Stimulated activated CD8-positive, alpha-beta memory T cell treated with anti-CD3 and anti-CD28 coated beads, Interleukin-12 subunit alpha, Interleukin-12 subunit beta, amount 100 ng/mL, for 24 hours (primary cell): ENCODE measurements at regions not wholly inside any gene's neighbourhood (a gene's known extent, or its start where the extent isn't known, plus 50 kb on each side); places are given as distances from the start of the nearest gene placed in this dataset.

ENCODE experiments used
- DNase-seq: peaks from one replicate; pipeline ENCODE4 v3.0.0-alpha.2; 2020; ENCODE audit errors: extremely low read depth

DNA sequence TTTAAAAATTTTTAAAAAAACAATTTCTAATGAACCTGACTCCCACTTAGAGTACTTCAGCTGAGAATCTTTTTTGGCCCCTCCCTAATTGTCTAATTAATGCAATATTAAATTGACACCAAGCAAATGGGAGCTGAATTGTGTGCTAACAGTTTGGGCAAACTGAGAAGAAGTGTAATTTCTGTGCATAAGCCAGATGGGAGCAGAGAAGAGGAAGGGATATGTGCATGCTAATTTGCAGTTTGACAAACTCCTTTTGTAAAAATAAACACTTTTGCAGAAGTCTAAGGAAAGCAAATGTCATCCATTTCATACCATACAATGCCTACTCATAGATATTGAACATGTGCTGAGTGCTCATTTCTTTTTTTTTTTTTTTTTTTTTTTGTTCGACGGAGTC, 332.0 kb downstream of the CYRIA start:
- DNase-seq, result no peak

- DNase-seq, result no peak
Observed at GRCh38 chr2:16332681-16333557, 332.7 kb downstream of the CYRIA start.

DNA sequence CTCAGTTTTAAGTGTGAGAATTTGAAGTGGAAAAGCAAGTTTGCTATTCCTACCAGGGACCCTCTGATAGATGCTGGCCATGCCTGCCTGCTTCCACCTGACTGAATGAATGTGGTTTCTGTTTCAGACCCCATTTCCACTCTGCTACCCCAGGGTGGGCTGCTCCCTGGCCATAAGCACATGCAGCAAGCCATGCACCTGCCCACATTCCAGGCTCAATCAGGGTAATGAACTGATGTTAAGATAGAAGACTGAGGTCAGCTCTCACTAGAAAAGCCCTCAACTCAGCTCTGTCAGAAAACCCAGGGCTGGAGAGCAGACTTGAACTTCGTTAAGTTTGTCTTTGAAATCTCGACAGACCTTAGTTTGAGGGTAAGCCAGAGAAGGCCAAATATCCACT, 333.9 kb downstream of the CYRIA start:
- no peak for DNase-seq

- DNase-seq, result no peak
Observed at GRCh38 chr2:16330982-16331381, 334.7 kb downstream of the CYRIA start.

DNA sequence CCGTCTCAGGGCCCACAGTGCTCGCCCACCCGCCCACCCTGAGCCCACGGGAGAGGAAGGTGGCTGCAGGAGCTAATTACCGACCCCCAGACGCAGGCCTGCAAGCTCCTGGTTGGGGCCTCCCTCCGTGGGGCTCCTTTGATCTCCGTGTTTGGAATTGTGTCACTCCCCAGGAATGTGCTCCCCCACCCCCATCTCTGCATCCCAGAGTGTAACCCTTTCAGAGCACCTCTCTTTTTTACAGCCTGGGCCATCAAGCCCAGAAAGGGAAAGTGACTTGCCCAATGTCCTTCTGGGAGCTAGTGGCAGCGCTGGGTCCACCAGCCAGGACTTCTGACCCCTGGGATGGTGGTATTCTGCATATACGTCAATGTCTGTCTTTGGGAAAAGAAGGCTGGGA, 335.1 kb downstream of the CYRIA start:
- no peak for DNase-seq

DNA sequence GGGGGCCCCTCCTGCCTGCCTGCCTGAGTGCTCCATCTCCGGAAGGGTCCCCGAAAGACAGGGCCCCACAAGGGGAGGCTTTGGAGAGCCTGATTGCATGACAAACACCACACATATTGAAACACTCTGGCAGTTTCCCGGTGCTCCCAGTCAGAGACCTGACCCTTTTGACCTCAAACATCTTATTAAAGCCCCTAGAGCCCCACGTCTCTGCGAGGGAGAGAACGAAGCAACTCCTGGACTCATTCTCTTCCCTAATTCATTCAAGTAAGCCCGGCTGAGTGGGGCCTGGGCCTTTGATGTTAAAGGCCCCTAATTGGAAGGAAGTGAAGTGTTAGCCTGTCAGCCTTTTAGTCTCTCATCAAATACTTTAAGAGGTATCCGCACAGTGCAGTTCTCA, 335.6 kb downstream of the CYRIA start:
- DNase-seq, result no peak

GRCh38 chr2:16329421-16329820, 336.2 kb downstream of the CYRIA start:
- no peak for DNase-seq

GRCh38 chr2:16328521-16329190, 337.0 kb downstream of the CYRIA start:
- DNase-seq, result no peak

GRCh38 chr2:16327326-16327725, 338.3 kb downstream of the CYRIA start:
- DNase-seq, result no peak

DNA sequence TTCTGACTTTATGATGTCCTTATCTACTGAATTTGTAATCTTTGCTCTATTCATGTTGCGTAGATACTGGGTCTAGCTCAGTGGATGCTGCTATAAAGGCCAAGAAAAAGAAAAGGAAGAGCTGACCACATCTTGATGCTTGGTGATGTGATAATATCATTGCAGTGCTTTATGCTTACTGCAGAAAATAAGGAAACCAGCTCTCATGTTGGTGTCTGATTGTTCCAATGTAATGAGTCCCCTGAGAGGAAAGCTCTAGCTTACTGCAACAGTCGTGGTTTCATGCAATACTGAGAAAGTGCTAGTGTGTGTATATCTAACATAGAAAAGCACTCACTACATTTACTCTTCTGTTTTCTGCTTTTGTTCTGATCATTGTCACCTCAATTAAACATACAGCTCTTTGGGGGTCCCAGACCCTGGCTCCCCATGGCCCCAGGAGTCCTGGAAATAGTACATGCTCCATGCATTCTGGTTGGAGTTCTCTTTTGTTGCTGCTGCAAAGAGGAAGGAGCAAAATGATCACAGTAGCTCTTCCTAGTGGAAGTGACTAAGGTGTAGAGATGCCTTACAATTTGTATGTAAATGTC, 338.8 kb downstream of the CYRIA start:
- DNase-seq, result no peak

GRCh38 chr2:16325976-16326510, 339.6 kb downstream of the CYRIA start:
- DNase-seq, result no peak

DNA sequence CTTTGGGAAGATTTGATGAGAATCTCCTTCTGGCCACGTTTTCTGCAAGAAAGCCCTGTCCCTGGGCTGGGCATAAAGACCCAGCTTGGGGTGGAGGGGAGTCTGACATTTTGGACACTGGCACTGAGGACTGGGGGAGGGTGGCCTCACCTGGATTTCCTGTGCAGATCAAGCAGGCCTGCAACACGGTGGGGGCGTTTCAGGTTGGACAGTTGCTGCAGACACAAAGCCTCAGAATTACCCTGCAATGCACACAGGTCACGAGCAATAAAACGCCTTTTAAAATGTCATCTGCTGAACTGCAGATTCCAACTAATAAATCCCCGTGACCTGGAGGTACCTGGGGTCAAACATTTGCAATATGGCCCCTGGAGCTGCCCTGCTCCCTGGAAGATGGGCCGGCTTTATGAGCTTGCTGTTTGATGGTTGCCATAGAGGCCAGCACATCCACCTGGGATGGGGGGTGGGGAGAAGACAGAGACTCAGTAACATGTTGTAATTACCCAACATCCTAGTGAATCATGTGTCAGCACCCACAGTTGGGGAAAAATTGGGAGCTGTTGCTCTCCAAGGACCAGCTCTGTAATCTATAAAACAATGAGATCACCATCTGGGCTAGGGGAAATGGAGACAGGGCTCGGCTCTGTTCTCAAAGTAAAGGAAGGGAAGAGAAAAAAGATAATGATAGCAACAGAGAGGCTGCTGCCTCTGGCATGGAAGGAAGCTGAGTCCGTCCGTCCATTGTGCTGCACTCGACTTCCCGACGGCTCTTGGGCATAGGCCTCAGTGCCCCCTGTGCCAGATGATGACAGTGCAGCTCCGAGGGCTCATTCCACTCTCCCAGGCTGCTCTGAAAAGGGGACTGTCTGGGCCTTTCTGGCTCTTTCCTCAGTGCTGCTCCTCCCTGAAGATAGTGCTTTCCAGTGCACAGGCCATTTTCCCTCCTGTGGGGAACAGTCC, 340.3 kb downstream of the CYRIA start:
- no peak for DNase-seq

GRCh38 chr2:16324544-16324937, 341.1 kb downstream of the CYRIA start:
- DNase-seq, result no peak

- DNase-seq, result no peak
Observed at GRCh38 chr2:16323551-16324543, 341.8 kb downstream of the CYRIA start.

DNA sequence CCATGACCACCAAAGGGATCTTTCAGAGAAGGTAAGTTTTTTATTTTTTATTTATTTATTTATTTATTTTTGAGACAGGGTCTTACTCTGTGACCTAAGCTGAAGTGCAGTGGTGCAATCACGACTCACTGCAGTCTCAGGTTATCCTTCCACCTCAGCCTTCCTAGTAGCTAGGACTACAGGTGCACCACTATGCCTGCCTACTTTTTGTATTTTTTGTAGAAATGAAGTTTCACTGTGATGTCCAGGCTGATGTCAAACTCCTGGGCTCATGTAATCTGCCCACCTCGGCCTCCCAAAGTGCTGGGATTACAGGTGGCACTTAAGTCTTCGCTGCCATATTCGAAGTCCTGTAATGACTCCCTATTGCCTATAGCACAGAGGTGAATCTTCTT, 342.5 kb downstream of the CYRIA start:
- DNase-seq, result no peak

DNA sequence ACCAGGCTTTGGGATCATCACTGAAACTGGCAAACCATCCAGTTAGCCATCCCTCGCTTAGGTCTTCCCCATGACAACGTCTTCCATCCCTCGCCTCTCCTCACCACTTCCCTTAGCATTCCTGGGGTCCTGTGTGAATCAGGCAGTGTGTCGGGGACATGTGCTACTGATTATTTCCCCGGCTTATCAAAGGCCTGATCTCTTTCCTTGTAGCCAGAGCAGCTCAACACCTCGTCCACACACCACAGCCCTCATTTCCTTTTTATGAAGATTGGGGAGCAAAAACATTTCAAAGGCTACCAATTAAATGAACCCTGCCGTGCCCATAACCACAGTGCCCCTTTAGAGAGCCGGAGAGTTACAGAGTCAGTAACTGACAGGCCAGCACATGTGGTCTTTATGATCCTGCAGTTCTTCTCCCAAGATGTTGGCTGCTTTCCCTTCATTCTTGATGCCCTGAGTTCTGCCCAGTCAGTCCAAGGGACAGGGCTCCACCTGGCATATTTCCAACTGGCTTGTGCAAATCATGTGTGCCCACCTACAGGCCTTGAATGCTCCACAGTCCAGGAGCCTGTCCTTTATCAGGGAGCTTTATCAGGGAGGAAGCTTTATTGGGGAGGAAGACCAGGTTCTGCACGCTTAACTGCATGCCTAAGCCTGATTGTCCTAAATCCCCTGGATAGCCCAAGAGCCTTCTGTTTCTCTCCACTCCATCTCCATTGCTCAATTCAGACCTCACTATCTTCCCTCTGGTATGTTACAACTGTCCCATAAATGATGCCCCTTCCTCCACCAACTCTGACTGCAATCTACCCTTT, 343.1 kb downstream of the CYRIA start:
- DNase-seq, result no peak

- DNase-seq, result no peak
Observed at GRCh38 chr2:16321872-16322271, 343.8 kb downstream of the CYRIA start.

GRCh38 chr2:16321256-16321655, 344.4 kb downstream of the CYRIA start:
- no peak for DNase-seq

DNA sequence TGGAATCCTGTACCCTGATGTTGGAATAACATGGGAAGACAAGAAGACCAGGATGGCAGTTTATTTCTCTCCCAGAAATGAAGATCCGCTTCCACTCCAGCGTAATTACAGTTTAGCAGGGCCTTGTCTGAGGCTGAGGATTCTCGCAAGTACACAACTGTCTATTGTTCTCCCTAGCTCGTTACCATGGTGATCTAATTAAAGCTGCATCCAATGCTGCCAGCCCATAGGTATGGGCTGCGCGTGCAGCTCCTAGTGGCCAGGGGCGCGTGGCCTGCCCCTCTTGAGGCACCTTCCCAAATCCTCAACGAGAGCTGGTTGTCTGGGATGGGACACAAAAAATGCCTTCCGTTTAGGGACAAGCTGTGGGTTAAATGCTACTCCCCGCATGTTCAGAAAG, 344.9 kb downstream of the CYRIA start:
- DNase-seq, result no peak
